K562 (cell line): ENCODE measurements at regions not wholly inside any gene's neighbourhood (a gene's known extent, or its start where the extent isn't known, plus 50 kb on each side); places are given as distances from the start of the nearest gene placed in this dataset.

Experiments
- ATAC-seq: fragments of 200-7000 bp; cut with Tn5 transposase; 3 replicates; pipeline ENCODE4 v1.9.1; 2020; ENCODE audit warnings: moderate library complexity
- BruUV-seq: library from RNA; stranded (reverse); fragments of 400-500 nt; replicated peaks from 2 replicates; lab custom pipeline; 2021; lab: Mats Ljungman, UMichigan
- CTCF ChIA-PET: fragments of 300-600 bp; formaldehyde crosslinking; extraction: SDS; loops from one replicate; lab custom pipeline; 2021; ENCODE audit warnings: low intra/inter-chr PET ratio; lab: Yijun Ruan, JAX
- POLR2A ChIA-PET: fragments of 300-600, 350-650 bp; sonication (Branson Sonifier 250); formaldehyde crosslinking; extraction: SDS; loops from one replicate; lab custom pipeline; 2021; ENCODE audit warnings: antibody characterized with exemption, inconsistent platforms; lab: Yijun Ruan, JAX
- DNase-seq, 4 experiments: peaks; one replicate each; pipeline versions ENCODE4 v3.0.0 to v3.0.0-alpha.2; 2011 to 2018; ENCODE audit warnings: low spot score in 3 of 4, mixed read lengths in 3 of 4; ENCODE audit errors: extremely low read depth in 1 of 4
- FAIRE-seq: peaks from 2 replicates; lab custom pipeline; 2011; peaks lifted over from hg19 to GRCh38; lab: Jason Lieb, UNC
- H2AFZ ChIP-seq: 2 replicates; pipeline ENCODE4 v1.6.0; 2011; ENCODE audit warnings: low read depth, low read length, control low read depth, inconsistent platforms
- H3K27ac ChIP-seq: fragments of 200-600 bp; 3 replicates; pipeline ENCODE4 v1.8.0; 2011; ENCODE audit warnings: low read depth, mild to moderate bottlenecking, control low read depth, inconsistent platforms, low read length, moderate library complexity, mixed read lengths; ENCODE audit errors: extremely low read depth
- H3K27me3 ChIP-seq, 2 experiments: fragments of 300-600 bp in 1 of 2; 2 replicates in 1 of 2; 3 replicates in 1 of 2; pipeline versions ENCODE4 v1.6.0 to v1.8.0; 2011; ENCODE audit warnings: inconsistent platforms in 2 of 2, low read length in 2 of 2, mild to moderate bottlenecking in 1 of 2, mixed read lengths in 1 of 2, moderate library complexity in 1 of 2; ENCODE audit not compliant: control insufficient read depth in 2 of 2, insufficient read depth in 2 of 2
- H3K36me3 ChIP-seq: fragments of 300-600 bp; 3 replicates; pipeline ENCODE4 v1.8.0; 2011; ENCODE audit warnings: mild to moderate bottlenecking, low read length, inconsistent platforms; ENCODE audit not compliant: control insufficient read depth, insufficient read depth
- H3K4me1 ChIP-seq, 2 experiments: fragments of 200-600 bp in 1 of 2; replicated peaks in 1 of 2; 2 replicates in 1 of 2; 3 replicates in 1 of 2; pipeline versions ENCODE4 v1.5.1 to v1.8.0; 2011; ENCODE audit warnings: inconsistent platforms in 2 of 2, low read length in 2 of 2, mild to moderate bottlenecking in 1 of 2, mixed read lengths in 1 of 2, moderate library complexity in 1 of 2; ENCODE audit not compliant: control insufficient read depth in 2 of 2, insufficient read depth in 2 of 2
- H3K4me2 ChIP-seq: 2 replicates; pipeline ENCODE4 v1.6.1; 2011; ENCODE audit warnings: low read length, control low read depth, inconsistent platforms, mixed read lengths; ENCODE audit not compliant: insufficient read depth
- H3K4me3 ChIP-seq: fragments of 200-600 bp; sonication (generic), shearing (Covaris generic); 2 replicates; pipeline ENCODE4 v1.5.1; 2016; ENCODE audit warnings: control low read depth, inconsistent platforms
- H3K79me2 ChIP-seq: fragments of 200-600 bp; 3 replicates; pipeline ENCODE4 v1.8.0; 2011; ENCODE audit warnings: low read length, inconsistent platforms; ENCODE audit not compliant: control insufficient read depth, insufficient read depth
- H3K9ac ChIP-seq, 2 experiments: 2 replicates each; pipeline versions ENCODE4 v1.6.0 to v1.6.1; 2011; ENCODE audit warnings: low read depth in 2 of 2, low read length in 2 of 2, control low read depth in 1 of 2, inconsistent platforms in 1 of 2, mild to moderate bottlenecking in 1 of 2, mixed read lengths in 1 of 2; ENCODE audit not compliant: insufficient read depth in 1 of 2
- H3K9me1 ChIP-seq: one replicate; pipeline ENCODE4 v1.6.0; 2011; ENCODE audit warnings: inconsistent platforms, mild to moderate bottlenecking, low read length, moderate library complexity; ENCODE audit not compliant: control insufficient read depth, insufficient read depth
- H3K9me3 ChIP-seq: replicated peaks from 2 replicates; pipeline ENCODE4 v1.5.1; 2011; ENCODE audit warnings: low read depth, low read length, inconsistent platforms; ENCODE audit not compliant: control insufficient read depth, insufficient read depth
- H4K20me1 ChIP-seq: replicated peaks from 2 replicates; pipeline ENCODE4 v1.6.1; 2011; ENCODE audit warnings: low read length, inconsistent platforms, mixed read lengths; ENCODE audit not compliant: control insufficient read depth, insufficient read depth
- BRF2 ChIP-seq: IDR thresholded peaks from 3 replicates; pipeline ENCODE4 v1.6.1; 2011; ENCODE audit warnings: borderline replicate concordance, mild to moderate bottlenecking; ENCODE audit not compliant: insufficient read length, insufficient read depth
- CHD2 ChIP-seq: IDR thresholded peaks from 2 replicates; pipeline ENCODE4 v1.6.1; 2011; ENCODE audit warnings: low read depth, low read length
- ELK3 ChIP-seq: fragments of 450-650 bp; formaldehyde crosslinking; IDR thresholded peaks from 2 replicates; pipeline ENCODE4 v1.4.0; 2020; ENCODE audit warnings: mild to moderate bottlenecking
- PPARD ChIP-seq: fragments of 250-450 bp; sonication (Bioruptor Pico); IDR thresholded peaks from 2 replicates; pipeline ENCODE4 v1.8.0; 2022; ENCODE audit warnings: inconsistent platforms, mild to moderate bottlenecking, moderate library complexity
- RBM14 ChIP-seq: fragments of 200-400 bp; formaldehyde crosslinking; IDR thresholded peaks from 2 replicates; pipeline ENCODE4 v1.6.1; 2018; ENCODE audit warnings: low read depth, mild to moderate bottlenecking, low read length, moderate library complexity, borderline replicate concordance; ENCODE audit not compliant: insufficient read depth
- SLC30A9 ChIP-seq: fragments of 250-450 bp; sonication (Bioruptor Pico); IDR thresholded peaks from 2 replicates; pipeline ENCODE4 v1.8.0; 2022; ENCODE audit warnings: mild to moderate bottlenecking, moderate library complexity
- SUPT5H ChIP-seq: fragments of 450-650 bp; IDR thresholded peaks from 2 replicates; pipeline ENCODE4 v1.6.1; 2016
- ZFPM2 ChIP-seq: fragments of 250-450 bp; sonication (Bioruptor Pico); IDR thresholded peaks from 2 replicates; pipeline ENCODE4 v1.5.1; 2022; ENCODE audit warnings: mild to moderate bottlenecking
- ZNF140 ChIP-seq: fragments of 250-450 bp; sonication (Bioruptor Pico); IDR thresholded peaks from 2 replicates; pipeline ENCODE4 v1.8.0; 2021; ENCODE audit warnings: moderate library complexity, mild to moderate bottlenecking, inconsistent platforms
- WGBS: fragments of 100-300 bp; shearing (Covaris generic); methylation state at CpG from one replicate; pipeline ENCODE4 v1.1.6; 2016; ENCODE audit warnings: low coverage, mixed read lengths; ENCODE audit not compliant: insufficient coverage; ENCODE audit errors: missing lambda C conversion rate; 5-methylcytosine and 5-hydroxymethylcytosine counted together
- in situ Hi-C: fragments of 300-500 bp; cut with MboI; formaldehyde crosslinking; loops from 4 replicates; pipeline ENCODE4 v1.15.0; 2018; ENCODE audit warnings: inconsistent platforms, mixed read lengths
- intact Hi-C: fragments of 100-400 bp; cut with micrococcal nuclease; formaldehyde crosslinking; loops from 2 replicates; pipeline ENCODE4 v1.14.2; 2022

GRCh38 chr21:43280949-43281633, 112.3 kb downstream of the CRYAA start:
- ATAC-seq (no peak), FAIRE-seq (no peak), DNase-seq (no peak)
- H3K79me2 ChIP-seq: no peaks in the 10 kb centered on the region
- in situ Hi-C loops: no loop called here
- CTCF ChIA-PET: no interaction called here
- no peak overlapping the region for H3K4me2 ChIP-seq
- H4K20me1 ChIP-seq: peaks cover 13% of the 10 kb centered on the region; the same call in 1 of the 2 replicates
- no peak overlapping the region for H2AFZ ChIP-seq
- no peak overlapping the region for H3K4me3 ChIP-seq
- no TSS peak for BruUV-seq
- peaks cover 3% of the 10 kb centered on the region for H3K9me1 ChIP-seq
- intact Hi-C loops: no loop called here
- WGBS: 4% methylated on average over 17 of the region's 17 CpGs
- no peaks in the 10 kb centered on the region for H3K36me3 ChIP-seq
- H3K4me1 ChIP-seq: peaks cover 0 to 23% of the 10 kb centered on the region in 2 experiments; a peak in 2 of 5 replicates
- H3K9ac ChIP-seq: no peak overlapping the region; a peak in 1 of 4 replicates
- H3K9me3 ChIP-seq: no peaks in the 10 kb centered on the region
- H3K27me3 ChIP-seq: peaks cover 19 to 39% of the 10 kb centered on the region in 2 experiments; a peak in 4 of 5 replicates
- TF ChIP-seq ZNF140 (no peak), BRF2 (no peak), CHD2 (no peak), SUPT5H (no peak), RBM14 (no peak), ELK3 (CRISPR knock-in tag) (no peak), ZFPM2 (CRISPR knock-in tag) (no peak), SLC30A9 (CRISPR knock-in tag) (no peak), PPARD (CRISPR knock-in tag) (no peak)
- H3K27ac ChIP-seq: no peak overlapping the region
- POLR2A ChIA-PET: interaction anchor here (0.6 to 0.7 kb wide), 2 partner anchors 40 to 59 kb away, joined by 3 to 4 read pairs; no protein-coding TSS in a partner anchor
